ENCODE measurements at regions not wholly inside any gene's neighbourhood (a gene's known extent, or its start where the extent isn't known, plus 50 kb on each side); places are given as distances from the start of the nearest gene placed in this dataset.
"Not testable (repeated sequence)": the region's sequence is repeated elsewhere in the genome, so short reads cannot be mapped to it uniquely, and the experiment has no call there.

GRCh38 chr7:142435606-142436005 is 177.7 kb upstream of the PRSS58 start:
- DNase-seq = not testable (repeated sequence)

DNA sequence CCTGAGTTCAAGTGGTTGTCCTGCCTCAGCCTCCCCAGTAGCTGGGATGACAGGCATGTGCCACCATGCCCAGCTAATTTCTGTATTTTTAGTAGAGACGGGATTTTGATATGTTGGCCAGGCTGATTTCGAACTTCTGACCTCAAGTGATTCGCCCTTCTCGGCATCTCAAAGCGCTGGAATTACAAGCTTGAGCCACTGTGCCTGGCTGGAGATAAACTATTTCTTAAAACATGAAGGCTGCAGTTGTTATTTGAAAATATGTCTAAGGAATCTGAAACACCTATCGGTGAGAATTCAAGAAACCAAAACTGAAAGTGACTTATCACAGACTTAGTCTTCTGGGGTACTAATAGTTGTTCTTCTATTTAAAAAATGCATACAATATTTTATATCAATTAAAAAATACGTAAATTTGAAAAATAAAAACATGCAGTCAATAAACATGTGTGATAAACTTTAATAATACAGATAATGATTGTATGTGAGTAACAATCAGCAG is 176.9 kb upstream of the PRSS58 start:
- DNase-seq = no peak

GRCh38 chr7:142434133-142434532 is 176.3 kb upstream of the PRSS58 start:
- DNase-seq = not testable (repeated sequence)

GRCh38 chr7:142432377-142432776 is 174.5 kb upstream of the PRSS58 start:
- DNase-seq = no peak

GRCh38 chr7:142431491-142431890 is 173.6 kb upstream of the PRSS58 start:
- DNase-seq = no peak

DNA sequence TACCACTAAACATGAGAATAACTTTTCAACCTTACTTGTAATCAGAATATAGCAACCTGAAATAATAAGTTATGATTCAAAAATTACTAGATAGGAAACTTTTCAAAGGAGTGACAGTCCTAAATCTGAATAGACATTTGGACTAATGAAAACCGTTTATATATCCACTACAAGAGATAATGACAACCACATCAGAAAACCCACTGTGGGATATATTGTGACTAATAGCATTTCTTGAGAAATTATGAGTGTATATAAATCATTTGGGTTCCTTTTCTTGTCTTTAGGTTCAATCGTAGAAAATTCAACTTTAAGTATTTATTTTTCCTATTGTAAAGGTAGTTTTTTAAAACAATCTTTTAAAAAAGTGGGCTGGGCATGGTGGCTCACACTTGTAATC is 170.2 kb upstream of the PRSS58 start:
- no peak for DNase-seq

DNA sequence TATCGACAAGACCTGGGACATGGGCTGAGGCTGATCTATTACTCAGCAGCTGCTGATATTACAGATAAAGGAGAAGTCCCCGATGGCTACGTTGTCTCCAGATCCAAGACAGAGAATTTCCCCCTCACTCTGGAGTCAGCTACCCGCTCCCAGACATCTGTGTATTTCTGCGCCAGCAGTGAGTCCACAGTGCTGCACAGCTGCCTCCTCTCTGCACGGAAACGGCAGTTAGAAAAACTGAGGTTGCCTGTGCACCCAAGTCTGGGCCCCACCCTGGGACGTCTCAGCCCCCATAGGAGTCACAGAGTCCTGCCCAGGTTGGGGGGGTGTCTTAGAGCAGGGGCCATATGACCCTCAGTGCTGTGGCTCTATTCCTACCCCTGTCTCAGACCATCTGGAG is 167.4 kb upstream of the PRSS58 start:
- no peak for DNase-seq

DNA sequence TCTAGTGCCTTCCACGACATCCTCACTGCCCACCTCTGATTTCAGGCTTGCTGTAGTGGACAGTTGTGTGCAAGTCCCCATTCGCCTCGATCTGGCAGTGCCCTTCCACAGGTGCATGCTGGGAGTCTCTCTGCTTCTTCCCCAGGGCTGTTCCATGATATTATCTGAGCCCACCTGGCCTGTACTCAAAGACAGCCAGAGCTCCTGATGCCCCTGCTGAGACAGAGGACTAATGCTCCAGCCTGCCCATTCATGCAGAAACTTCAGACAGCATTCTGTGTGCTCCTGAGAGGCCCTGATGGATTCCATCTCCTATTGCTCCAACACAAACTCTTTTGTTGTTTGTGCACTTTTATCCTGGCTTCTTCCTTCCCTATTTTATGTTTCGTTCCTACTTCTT is 164.8 kb upstream of the PRSS58 start:
- DNase-seq = no peak

- DNase-seq = no peak
Measured at GRCh38 chr7:142420554-142421362, 162.9 kb upstream of the PRSS58 start.

- no peak for DNase-seq
Measured at GRCh38 chr7:142418326-142418725, 160.5 kb upstream of the PRSS58 start.

- DNase-seq = no peak
Measured at GRCh38 chr7:142414915-142415314, 157.1 kb upstream of the PRSS58 start.

DNA sequence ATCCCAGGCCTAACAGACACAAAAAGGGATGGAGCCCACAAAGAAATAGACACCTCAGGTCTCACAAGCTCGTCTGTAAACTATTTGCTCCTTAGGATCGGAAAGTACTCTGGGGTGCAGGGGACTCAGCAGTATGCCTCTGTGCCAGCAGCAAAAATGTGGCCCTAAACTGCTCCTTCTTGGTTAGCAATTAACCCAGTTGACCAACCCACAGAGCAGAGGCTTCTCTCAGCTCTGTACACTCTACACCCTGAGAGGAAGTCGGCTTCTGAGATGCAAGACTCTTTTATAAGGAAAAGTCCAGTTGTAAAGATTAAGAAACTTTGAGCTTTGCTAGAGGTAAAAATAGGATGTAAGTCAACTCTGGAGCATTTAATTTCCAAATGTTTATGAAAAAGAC is 156.3 kb upstream of the PRSS58 start:
- DNase-seq = no peak

DNA sequence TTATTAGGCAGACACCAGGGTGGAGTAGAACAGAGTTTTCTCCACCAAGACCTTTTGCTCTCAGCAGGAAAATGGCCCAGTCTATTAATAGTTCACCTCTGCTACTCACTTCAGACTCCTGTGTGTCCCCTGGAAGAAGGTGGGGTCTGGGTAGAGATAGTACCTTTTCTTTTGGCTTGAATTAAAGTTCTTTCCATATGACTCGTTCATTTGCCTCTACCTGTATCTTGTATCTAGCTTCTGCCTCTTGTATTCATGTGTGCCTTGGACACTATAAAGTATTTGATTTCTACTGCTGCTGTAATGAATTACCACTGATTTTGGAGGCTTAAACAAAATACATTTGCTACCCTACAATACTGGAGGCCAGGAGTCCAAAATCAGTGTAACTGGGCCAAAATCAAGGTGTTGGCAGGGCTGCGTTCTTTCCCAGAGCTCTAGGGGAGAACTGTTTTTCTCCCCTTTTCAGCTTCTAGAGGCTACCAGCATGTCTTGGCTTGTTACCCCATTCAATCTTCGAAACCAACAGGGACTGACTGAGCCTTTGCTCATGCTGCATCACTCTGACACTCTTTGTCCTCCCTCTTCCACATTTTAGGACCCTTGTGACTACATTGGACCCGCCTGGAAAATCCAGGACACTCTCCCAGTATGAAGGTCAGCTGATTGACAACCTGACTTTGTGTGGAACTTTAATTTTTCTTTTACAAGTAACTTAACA is 155.6 kb upstream of the PRSS58 start:
- DNase-seq = no peak

- no peak for DNase-seq
Measured at GRCh38 chr7:142412551-142413193, 154.8 kb upstream of the PRSS58 start.

GRCh38 chr7:142409471-142409870 is 151.6 kb upstream of the PRSS58 start:
- DNase-seq = no peak

DNA sequence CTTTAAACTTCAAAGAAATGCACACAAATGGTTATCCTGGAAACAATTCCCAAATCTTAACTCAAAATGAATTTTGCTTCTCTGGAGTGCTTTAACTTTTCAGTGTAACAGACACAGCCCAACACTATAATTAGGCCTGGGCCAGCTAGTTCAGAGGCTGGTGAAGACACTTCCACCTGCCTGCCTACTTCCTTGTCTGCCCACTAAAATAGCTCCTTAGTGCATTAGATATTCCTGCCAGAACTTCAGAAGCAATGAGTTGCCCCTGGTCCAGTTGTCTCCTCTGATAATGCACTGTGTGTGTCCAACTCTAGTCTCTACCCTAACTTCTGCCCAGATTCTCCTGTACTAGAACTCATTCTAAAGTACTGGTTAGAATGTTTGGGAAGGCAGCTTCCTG is 150.9 kb upstream of the PRSS58 start:
- DNase-seq = no peak

DNA sequence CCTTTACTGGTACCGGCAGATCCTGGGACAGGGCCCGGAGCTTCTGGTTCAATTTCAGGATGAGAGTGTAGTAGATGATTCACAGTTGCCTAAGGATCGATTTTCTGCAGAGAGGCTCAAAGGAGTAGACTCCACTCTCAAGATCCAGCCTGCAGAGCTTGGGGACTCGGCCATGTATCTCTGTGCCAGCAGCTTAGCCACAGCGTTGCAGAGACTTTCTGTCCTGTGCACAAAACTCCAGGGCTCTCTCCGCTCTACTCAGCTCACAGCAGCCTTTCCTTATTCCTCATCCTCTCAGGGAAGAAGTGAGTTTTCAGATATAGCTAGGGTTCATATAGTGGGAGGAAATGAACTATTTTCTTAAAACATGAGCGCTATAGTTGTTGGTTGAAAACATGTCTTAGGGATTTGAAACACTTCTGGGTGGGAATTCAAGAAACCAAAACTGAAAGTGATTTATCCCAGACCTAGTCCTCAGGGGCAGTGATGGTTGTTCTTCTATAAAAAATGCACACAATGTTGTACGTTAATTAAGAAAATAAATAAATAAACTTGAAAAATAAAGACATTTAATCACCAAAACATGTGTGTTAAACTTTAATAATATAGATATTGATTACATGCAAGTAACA is 150.2 kb upstream of the PRSS58 start:
- no peak for DNase-seq

- DNase-seq = no peak
Measured at GRCh38 chr7:142405122-142405765, 147.4 kb upstream of the PRSS58 start.

- no peak for DNase-seq
Measured at GRCh38 chr7:142401951-142402350, 144.1 kb upstream of the PRSS58 start.

- no peak for DNase-seq
Measured at GRCh38 chr7:142400042-142400533, 142.2 kb upstream of the PRSS58 start.

- no peak for DNase-seq
Measured at GRCh38 chr7:142391191-142391992, 133.5 kb upstream of the PRSS58 start.

DNA sequence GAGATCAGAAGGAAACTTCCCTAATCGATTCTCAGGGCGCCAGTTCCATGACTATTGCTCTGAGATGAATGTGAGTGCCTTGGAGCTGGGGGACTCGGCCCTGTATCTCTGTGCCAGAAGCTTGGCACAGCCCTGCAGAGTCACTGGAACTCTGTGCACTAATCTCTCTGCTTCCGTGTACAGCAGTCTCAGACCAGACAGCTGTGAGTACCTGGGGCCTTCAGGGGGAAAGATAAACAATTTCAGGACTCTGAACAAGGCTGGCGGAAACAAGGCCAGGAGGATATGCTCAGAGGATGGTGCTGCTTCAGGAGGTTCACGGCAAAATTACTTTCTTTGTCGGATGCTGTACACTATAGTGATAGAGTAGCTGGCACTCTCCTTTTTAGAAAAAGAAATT is 131.7 kb upstream of the PRSS58 start:
- no peak for DNase-seq
